IMR-90 (cell line): ENCODE measurements at regions not wholly inside any gene's neighbourhood (a gene's known extent, or its start where the extent isn't known, plus 50 kb on each side); places are given as distances from the start of the nearest gene placed in this dataset.

Experiments used
- ATAC-seq: fragments of 200-7000 bp; cut with Tn5 transposase; 2 replicates; pipeline ENCODE4 v1.9.1; 2020; ENCODE audit warnings: low read depth, mild to moderate bottlenecking, moderate library complexity
- BruUV-seq: library from RNA; stranded (reverse); fragments of 400-500 nt; replicated peaks from 2 replicates; lab custom pipeline; 2021; lab: Mats Ljungman, UMichigan
- CTCF ChIA-PET: fragments of 300-600 bp; formaldehyde crosslinking; extraction: SDS; loops from one replicate; lab custom pipeline; 2021; ENCODE audit warnings: antibody characterized with exemption; lab: Yijun Ruan, JAX
- POLR2A ChIA-PET: fragments of 300-600 bp; sonication (Branson Sonifier 250); formaldehyde crosslinking; loops from one replicate; lab custom pipeline; 2022; ENCODE audit warnings: antibody characterized with exemption; ENCODE audit not compliant: unreplicated experiment; lab: Charles Lee
- DNase-seq: peaks from one replicate; pipeline ENCODE4 v3.0.0; 2013
- H2AFZ ChIP-seq: replicated peaks from 2 replicates; pipeline ENCODE3; 2013; ENCODE audit warnings: low read length, mild to moderate bottlenecking; ENCODE audit not compliant: poor library complexity
- H2AK5ac ChIP-seq: 2 replicates; pipeline ENCODE4 v1.6.1; 2013; ENCODE audit warnings: low read depth, low read length, inconsistent platforms
- H2AK9ac ChIP-seq: replicated peaks from 2 replicates; pipeline ENCODE3; 2013; ENCODE audit warnings: mild to moderate bottlenecking, low read depth, low read length, moderate library complexity; ENCODE audit not compliant: poor library complexity
- H2BK120ac ChIP-seq: 2 replicates; pipeline ENCODE4 v1.6.1; 2013; ENCODE audit warnings: low read depth, low read length, inconsistent platforms
- H2BK15ac ChIP-seq: 3 replicates; pipeline ENCODE4 v1.6.1; 2013; ENCODE audit warnings: low read depth, low read length, inconsistent platforms
- H2BK20ac ChIP-seq: 2 replicates; pipeline ENCODE4 v1.6.1; 2013; ENCODE audit warnings: low read depth, mild to moderate bottlenecking, inconsistent platforms, low read length, moderate library complexity
- H2BK5ac ChIP-seq: 2 replicates; pipeline ENCODE4 v1.6.1; 2013; ENCODE audit warnings: mild to moderate bottlenecking, low read depth, low read length, inconsistent platforms; ENCODE audit not compliant: poor library complexity, severe bottlenecking
- H3K14ac ChIP-seq: replicated peaks from 2 replicates; pipeline ENCODE4 v1.6.1; 2013; ENCODE audit warnings: low read depth, low read length, inconsistent platforms
- H3K18ac ChIP-seq: 2 replicates; pipeline ENCODE4 v1.6.1; 2013; ENCODE audit warnings: low read depth, low read length, control low read depth
- H3K23ac ChIP-seq: 2 replicates; pipeline ENCODE4 v1.6.1; 2013; ENCODE audit warnings: low read depth, low read length, inconsistent platforms
- H3K27ac ChIP-seq: 2 replicates; pipeline ENCODE4 v1.5.1; 2013; ENCODE audit warnings: mild to moderate bottlenecking, control low read depth, low read length; ENCODE audit not compliant: insufficient read depth
- H3K27me3 ChIP-seq: 2 replicates; pipeline ENCODE4 v1.6.1; 2013; ENCODE audit warnings: low read length; ENCODE audit not compliant: control insufficient read depth, insufficient read depth
- H3K36me3 ChIP-seq: 2 replicates; pipeline ENCODE4 v1.6.1; 2013; ENCODE audit warnings: low read length, mixed read lengths; ENCODE audit not compliant: control insufficient read depth, insufficient read depth
- H3K4ac ChIP-seq: 2 replicates; pipeline ENCODE4 v1.6.1; 2013; ENCODE audit warnings: low read depth, low read length, inconsistent platforms
- H3K4me1 ChIP-seq: 2 replicates; pipeline ENCODE4 v1.6.1; 2013; ENCODE audit warnings: low read length, mixed read lengths; ENCODE audit not compliant: control insufficient read depth, insufficient read depth
- H3K4me2 ChIP-seq: 2 replicates; pipeline ENCODE4 v1.6.1; 2013; ENCODE audit warnings: low read depth, mild to moderate bottlenecking, control low read depth, low read length, moderate library complexity
- H3K4me3 ChIP-seq: 2 replicates; pipeline ENCODE4 v1.5.1; 2013; ENCODE audit warnings: low read depth, mild to moderate bottlenecking, control low read depth, low read length, moderate library complexity; ENCODE audit not compliant: insufficient read depth
- H3K56ac ChIP-seq: 2 replicates; pipeline ENCODE4 v1.6.1; 2013; ENCODE audit warnings: low read length, inconsistent platforms; ENCODE audit not compliant: insufficient read depth; ENCODE audit errors: extremely low read depth
- H3K79me1 ChIP-seq, 2 experiments: 2 replicates each; pipeline ENCODE4 v1.6.1; 2013; ENCODE audit warnings: low read length in 2 of 2, inconsistent platforms in 1 of 2, low read depth in 1 of 2
- H3K9ac ChIP-seq: 2 replicates; pipeline ENCODE4 v1.6.1; 2013; ENCODE audit warnings: low read depth, low read length, control low read depth
- H3K9me1 ChIP-seq: 2 replicates; pipeline ENCODE4 v1.6.1; 2013; ENCODE audit warnings: low read length, inconsistent platforms; ENCODE audit not compliant: insufficient read depth
- H3K9me3 ChIP-seq: 2 replicates; pipeline ENCODE4 v1.6.1; 2013; ENCODE audit warnings: low read length; ENCODE audit not compliant: control insufficient read depth, insufficient read depth
- H4K20me1 ChIP-seq: 2 replicates; pipeline ENCODE4 v1.6.1; 2013; ENCODE audit warnings: low read length, inconsistent platforms; ENCODE audit not compliant: insufficient read depth
- H4K5ac ChIP-seq: 2 replicates; pipeline ENCODE4 v1.6.1; 2013; ENCODE audit warnings: mild to moderate bottlenecking, low read depth, low read length, control low read depth
- H4K8ac ChIP-seq, 2 experiments: 2 replicates each; pipeline ENCODE4 v1.6.1; 2013; ENCODE audit warnings: low read depth in 2 of 2, low read length in 2 of 2, control low read depth in 1 of 2, inconsistent platforms in 1 of 2
- H4K91ac ChIP-seq: 2 replicates; pipeline ENCODE4 v1.6.1; 2013; ENCODE audit warnings: low read depth, low read length, inconsistent platforms; ENCODE audit not compliant: insufficient read depth
- BHLHE40 ChIP-seq: fragments of 150-350 bp; IDR thresholded peaks from 2 replicates; pipeline ENCODE4 v1.6.1; 2016; ENCODE audit warnings: mild to moderate bottlenecking, low read depth, low read length
- CEBPB ChIP-seq: IDR thresholded peaks from 2 replicates; pipeline ENCODE4 v1.6.1; 2012; ENCODE audit warnings: low read depth, low read length, improper control_type of control experiment
- CHD1 ChIP-seq: IDR thresholded peaks from 2 replicates; pipeline ENCODE4 v1.6.1; 2012; ENCODE audit warnings: low read depth, low read length, improper control_type of control experiment
- FOS ChIP-seq: fragments of 150-350 bp; IDR thresholded peaks from 2 replicates; pipeline ENCODE4 v1.6.1; 2016; ENCODE audit warnings: low read depth, low read length
- MAFK ChIP-seq: IDR thresholded peaks from 2 replicates; pipeline ENCODE4 v1.6.1; 2012; ENCODE audit warnings: low read depth, low read length, improper control_type of control experiment
- MAZ ChIP-seq: IDR thresholded peaks from 2 replicates; pipeline ENCODE4 v1.6.1; 2012; ENCODE audit warnings: low read depth, mild to moderate bottlenecking, low read length, improper control_type of control experiment, moderate library complexity, borderline replicate concordance
- MXI1 ChIP-seq: IDR thresholded peaks from 2 replicates; pipeline ENCODE4 v1.6.1; 2012; ENCODE audit warnings: low read depth, mild to moderate bottlenecking, low read length, moderate library complexity, borderline replicate concordance
- NFE2L2 ChIP-seq: fragments of 150-350 bp; IDR thresholded peaks from 2 replicates; pipeline ENCODE4 v1.6.1; 2016; ENCODE audit warnings: low read depth, mild to moderate bottlenecking, low read length
- POLR2A ChIP-seq: IDR thresholded peaks from 2 replicates; pipeline ENCODE4 v1.6.1; 2012; ENCODE audit warnings: mild to moderate bottlenecking, low read depth, low read length
- RAD21 ChIP-seq: IDR thresholded peaks from 2 replicates; pipeline ENCODE4 v1.6.1; 2012; ENCODE audit warnings: low read length, improper control_type of control experiment
- RCOR1 ChIP-seq: IDR thresholded peaks from 2 replicates; pipeline ENCODE4 v1.6.1; 2012; ENCODE audit warnings: mild to moderate bottlenecking, low read length, improper control_type of control experiment; ENCODE audit not compliant: insufficient replicate concordance
- RFX5 ChIP-seq: IDR thresholded peaks from 2 replicates; pipeline ENCODE4 v1.8.0; 2012; ENCODE audit warnings: low read depth, mild to moderate bottlenecking, low read length, moderate library complexity
- SMC3 ChIP-seq: fragments of 150-350 bp; IDR thresholded peaks from 2 replicates; pipeline ENCODE4 v1.6.1; 2016; ENCODE audit warnings: low read depth, mild to moderate bottlenecking, antibody characterized with exemption, low read length, moderate library complexity
- WGBS, 2 experiments: methylation state at CpG; one replicate each; pipeline versions ENCODE4 v1.1.5 to v1.1.7; 2013; ENCODE audit warnings: missing lambda C conversion rate in 2 of 2; ENCODE audit not compliant: insufficient read length in 1 of 2; ENCODE audit errors: extremely low coverage in 2 of 2; 5-methylcytosine and 5-hydroxymethylcytosine counted together
- dilution Hi-C: fragments of 300-500 bp; cut with HindIII; formaldehyde crosslinking; loops from one replicate; pipeline ENCODE4 v1.14.3; 2018; ENCODE audit warnings: low sequenced_read_pairs; ENCODE audit not compliant: unreplicated experiment
- in situ Hi-C: fragments of 300-500 bp; cut with MboI; formaldehyde crosslinking; loops from 3 replicates; pipeline ENCODE4 v1.14.3; 2019; ENCODE audit warnings: low sequenced_read_pairs, inconsistent platforms, mixed read lengths
- intact Hi-C: fragments of 100-400 bp; cut with micrococcal nuclease; formaldehyde crosslinking; loops from 2 replicates; pipeline ENCODE4 v1.10.0; 2022
- TF ChIP-seq, protein P1 (sequence below): fragments of 150-350 bp; IDR thresholded peaks from 2 replicates; pipeline ENCODE4 v1.6.1; 2016; ENCODE audit warnings: low read depth, mild to moderate bottlenecking, low read length, moderate library complexity, borderline replicate concordance
- TF ChIP-seq, protein P2 (sequence below): conservative IDR thresholded peaks from 2 replicates; pipeline ENCODE4 v1.5.1; 2012; ENCODE audit warnings: mild to moderate bottlenecking, low read depth, low read length, improper control_type of control experiment
- TF ChIP-seq, protein P3 (sequence below): fragments of 150-350 bp; IDR thresholded peaks from 2 replicates; pipeline ENCODE4 v1.6.1; 2017; ENCODE audit warnings: mild to moderate bottlenecking, antibody characterized with exemption, low read length, low read depth

DNA sequence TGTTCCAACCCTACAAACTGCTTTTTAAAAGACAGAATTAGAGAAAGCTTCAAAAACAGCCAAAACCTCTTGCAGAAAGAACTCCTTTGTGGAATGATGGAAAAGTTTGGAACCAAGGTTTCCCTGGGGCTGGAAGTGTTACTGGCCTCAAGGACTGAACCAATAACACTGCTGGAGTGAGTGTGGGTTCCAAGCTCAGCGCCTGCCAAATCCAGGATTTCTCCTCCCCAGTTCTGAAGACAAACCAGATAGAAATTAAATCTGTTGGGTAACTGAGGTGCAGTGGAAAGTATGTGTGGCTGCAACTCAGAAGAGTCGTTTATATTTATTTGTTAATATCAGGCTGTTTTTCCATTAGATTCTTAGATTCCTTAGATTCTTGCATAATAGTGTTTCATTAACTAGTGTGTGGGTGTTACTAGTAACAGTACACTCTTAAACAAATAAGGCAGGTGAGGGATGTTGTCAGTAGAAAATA is 66.5 kb upstream of the FNDC3B start:
- H3K4me3 ChIP-seq = no peak overlapping the region
- no peaks in the 10 kb centered on the region for H3K9me3 ChIP-seq
- H3K4me1 ChIP-seq = peaks cover 33% of the 10 kb centered on the region
- H4K20me1 ChIP-seq = no peaks in the 10 kb centered on the region
- peak overlapping the region; percentile 73 for H2BK20ac ChIP-seq
- peak overlapping the region; percentile 7 for H2BK5ac ChIP-seq
- 0 out of 2 replicates have a peak overlapping the region, but pooled peaks have one; percentile 29 for H3K23ac ChIP-seq
- peak overlapping the region; percentile 72 for H4K91ac ChIP-seq
- H2AFZ ChIP-seq = no peak overlapping the region
- H3K36me3 ChIP-seq = no peaks in the 10 kb centered on the region
- H3K9me1 ChIP-seq = peaks cover 26% of the 10 kb centered on the region
- H4K5ac ChIP-seq = peak overlapping the region; percentile 78; the same call in 1 of the 2 replicates
- H3K14ac ChIP-seq = 0 out of 2 replicates have a peak overlapping the region, but pooled peaks have one; percentile 76
- in situ Hi-C loops = no loop called here
- H3K18ac ChIP-seq = peak overlapping the region; percentile 90
- ATAC-seq (no peak), DNase-seq (no peak)
- H3K9ac ChIP-seq = no peak overlapping the region
- peak overlapping the region; percentile 87 for H2BK120ac ChIP-seq
- H3K27ac ChIP-seq = no peak overlapping the region
- intact Hi-C loops = no loop called here
- no peaks in the 10 kb centered on the region for H3K27me3 ChIP-seq
- POLR2A ChIA-PET = no interaction called here
- CTCF ChIA-PET = no interaction called here
- no peak overlapping the region for H2AK9ac ChIP-seq
- H4K8ac ChIP-seq = peak overlapping the region in 1 of 2 experiments; percentile 26; a peak in 1 of 4 replicates
- H3K79me1 ChIP-seq = peaks cover 0 to 2% of the 10 kb centered on the region in 2 experiments; a peak in 1 of 4 replicates
- TF ChIP-seq MAFK (no peak), NFE2L2 (no peak), FOS (no peak), POLR2A (no peak), RAD21 (no peak), CEBPB (no peak), BHLHE40 (no peak), CHD1 (no peak), MXI1 (no peak), MAZ (no peak), RFX5 (no peak), SMC3 (no peak), RCOR1 (no peak)
- TF ChIP-seq, protein P1, sequence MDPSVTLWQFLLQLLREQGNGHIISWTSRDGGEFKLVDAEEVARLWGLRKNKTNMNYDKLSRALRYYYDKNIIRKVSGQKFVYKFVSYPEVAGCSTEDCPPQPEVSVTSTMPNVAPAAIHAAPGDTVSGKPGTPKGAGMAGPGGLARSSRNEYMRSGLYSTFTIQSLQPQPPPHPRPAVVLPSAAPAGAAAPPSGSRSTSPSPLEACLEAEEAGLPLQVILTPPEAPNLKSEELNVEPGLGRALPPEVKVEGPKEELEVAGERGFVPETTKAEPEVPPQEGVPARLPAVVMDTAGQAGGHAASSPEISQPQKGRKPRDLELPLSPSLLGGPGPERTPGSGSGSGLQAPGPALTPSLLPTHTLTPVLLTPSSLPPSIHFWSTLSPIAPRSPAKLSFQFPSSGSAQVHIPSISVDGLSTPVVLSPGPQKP = no peak
- TF ChIP-seq, protein P2, sequence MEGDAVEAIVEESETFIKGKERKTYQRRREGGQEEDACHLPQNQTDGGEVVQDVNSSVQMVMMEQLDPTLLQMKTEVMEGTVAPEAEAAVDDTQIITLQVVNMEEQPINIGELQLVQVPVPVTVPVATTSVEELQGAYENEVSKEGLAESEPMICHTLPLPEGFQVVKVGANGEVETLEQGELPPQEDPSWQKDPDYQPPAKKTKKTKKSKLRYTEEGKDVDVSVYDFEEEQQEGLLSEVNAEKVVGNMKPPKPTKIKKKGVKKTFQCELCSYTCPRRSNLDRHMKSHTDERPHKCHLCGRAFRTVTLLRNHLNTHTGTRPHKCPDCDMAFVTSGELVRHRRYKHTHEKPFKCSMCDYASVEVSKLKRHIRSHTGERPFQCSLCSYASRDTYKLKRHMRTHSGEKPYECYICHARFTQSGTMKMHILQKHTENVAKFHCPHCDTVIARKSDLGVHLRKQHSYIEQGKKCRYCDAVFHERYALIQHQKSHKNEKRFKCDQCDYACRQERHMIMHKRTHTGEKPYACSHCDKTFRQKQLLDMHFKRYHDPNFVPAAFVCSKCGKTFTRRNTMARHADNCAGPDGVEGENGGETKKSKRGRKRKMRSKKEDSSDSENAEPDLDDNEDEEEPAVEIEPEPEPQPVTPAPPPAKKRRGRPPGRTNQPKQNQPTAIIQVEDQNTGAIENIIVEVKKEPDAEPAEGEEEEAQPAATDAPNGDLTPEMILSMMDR = no peak
- TF ChIP-seq, protein P3, sequence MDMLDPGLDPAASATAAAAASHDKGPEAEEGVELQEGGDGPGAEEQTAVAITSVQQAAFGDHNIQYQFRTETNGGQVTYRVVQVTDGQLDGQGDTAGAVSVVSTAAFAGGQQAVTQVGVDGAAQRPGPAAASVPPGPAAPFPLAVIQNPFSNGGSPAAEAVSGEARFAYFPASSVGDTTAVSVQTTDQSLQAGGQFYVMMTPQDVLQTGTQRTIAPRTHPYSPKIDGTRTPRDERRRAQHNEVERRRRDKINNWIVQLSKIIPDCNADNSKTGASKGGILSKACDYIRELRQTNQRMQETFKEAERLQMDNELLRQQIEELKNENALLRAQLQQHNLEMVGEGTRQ = no peak
- H2AK5ac ChIP-seq = peak overlapping the region; percentile 32; the same call in 1 of the 2 replicates
- peak overlapping the region; percentile 38 for H3K4ac ChIP-seq
- H3K56ac ChIP-seq = no peak overlapping the region
- no CpG with 5 or more reads among the region's 2 CpGs for WGBS, 2 experiments
- dilution Hi-C loops = no loop called here
- no TSS peak for BruUV-seq
- H2BK15ac ChIP-seq = peak overlapping the region; percentile 46; the same call in 1 of the 3 replicates
- H3K4me2 ChIP-seq = no peak overlapping the region
